ENCODE measurements at regions not wholly inside any gene's neighbourhood (a gene's known extent, or its start where the extent isn't known, plus 50 kb on each side); places are given as distances from the start of the nearest gene placed in this dataset.

DNA sequence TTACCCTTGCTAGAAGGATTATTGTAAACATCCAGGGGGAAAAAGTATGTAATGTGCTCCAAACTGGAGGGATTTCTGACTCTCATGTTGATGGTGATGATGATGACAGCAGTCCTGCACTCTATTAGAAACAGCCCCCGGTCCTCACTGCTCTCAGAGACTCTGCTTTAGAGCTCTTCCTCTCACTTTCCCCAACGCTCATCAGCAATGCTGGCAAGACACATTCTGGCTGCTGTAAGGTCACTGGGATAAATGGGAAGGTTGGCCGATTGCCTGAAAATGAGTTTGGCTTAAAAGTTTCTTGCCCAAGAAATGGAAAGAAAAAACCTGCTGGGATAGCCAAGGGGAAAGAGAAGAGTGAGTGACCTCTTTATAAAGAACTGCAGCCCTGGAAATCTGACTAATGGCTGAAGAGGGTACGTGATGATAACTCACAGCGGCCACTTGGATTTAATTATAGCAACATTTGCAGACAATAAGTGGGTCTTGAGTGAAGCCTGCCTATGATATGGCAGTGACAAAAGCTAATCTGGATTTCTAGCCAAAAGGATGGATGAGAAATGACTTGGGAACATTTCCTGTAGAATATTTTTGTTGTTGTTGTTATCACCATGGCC is 235.8 kb downstream of the TMEM38B start:
- no peak for TF ChIP-seq EP300 (IDR thresholded peaks at IDR 0.05)
- TF ChIP-seq, protein P1, sequence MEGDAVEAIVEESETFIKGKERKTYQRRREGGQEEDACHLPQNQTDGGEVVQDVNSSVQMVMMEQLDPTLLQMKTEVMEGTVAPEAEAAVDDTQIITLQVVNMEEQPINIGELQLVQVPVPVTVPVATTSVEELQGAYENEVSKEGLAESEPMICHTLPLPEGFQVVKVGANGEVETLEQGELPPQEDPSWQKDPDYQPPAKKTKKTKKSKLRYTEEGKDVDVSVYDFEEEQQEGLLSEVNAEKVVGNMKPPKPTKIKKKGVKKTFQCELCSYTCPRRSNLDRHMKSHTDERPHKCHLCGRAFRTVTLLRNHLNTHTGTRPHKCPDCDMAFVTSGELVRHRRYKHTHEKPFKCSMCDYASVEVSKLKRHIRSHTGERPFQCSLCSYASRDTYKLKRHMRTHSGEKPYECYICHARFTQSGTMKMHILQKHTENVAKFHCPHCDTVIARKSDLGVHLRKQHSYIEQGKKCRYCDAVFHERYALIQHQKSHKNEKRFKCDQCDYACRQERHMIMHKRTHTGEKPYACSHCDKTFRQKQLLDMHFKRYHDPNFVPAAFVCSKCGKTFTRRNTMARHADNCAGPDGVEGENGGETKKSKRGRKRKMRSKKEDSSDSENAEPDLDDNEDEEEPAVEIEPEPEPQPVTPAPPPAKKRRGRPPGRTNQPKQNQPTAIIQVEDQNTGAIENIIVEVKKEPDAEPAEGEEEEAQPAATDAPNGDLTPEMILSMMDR (IDR thresholded peaks at IDR 0.05): no peak
